Cardiac muscle cell (in vitro differentiated cells and primary cell): ENCODE measurements at regions not wholly inside any gene's neighbourhood (a gene's known extent, or its start where the extent isn't known, plus 50 kb on each side); places are given as distances from the start of the nearest gene placed in this dataset.

Experiments used
- DNase-seq, 2 donors: peaks; one replicate each; pipeline versions ENCODE4 v3.0.0 to v3.0.0-alpha.2; 2010 to 2017; ENCODE audit warnings: low read depth in 1 of 2, low spot score in 1 of 2
- H3K27ac ChIP-seq: fragments of 200-600 bp; sonication (generic); 2 replicates; pipeline ENCODE4 v1.5.1; 2016
- H3K27me3 ChIP-seq: fragments of 200-600 bp; sonication (generic); 2 replicates; pipeline ENCODE4 v1.6.0; 2016; ENCODE audit warnings: control low read depth
- H3K36me3 ChIP-seq: fragments of 200-600 bp; sonication (generic); 2 replicates; pipeline ENCODE4 v1.5.1; 2016; ENCODE audit warnings: control low read depth
- H3K4me1 ChIP-seq: fragments of 200-600 bp; sonication (generic); 2 replicates; pipeline ENCODE4 v1.8.1; 2017; ENCODE audit warnings: low read depth, mild to moderate bottlenecking, mixed run types
- H3K4me3 ChIP-seq: fragments of 200-600 bp; sonication (generic); 2 replicates; pipeline ENCODE4 v1.5.1; 2016; ENCODE audit warnings: mild to moderate bottlenecking
- H3K9me3 ChIP-seq: fragments of 200-600 bp; sonication (generic); 2 replicates; pipeline ENCODE4 v1.5.1; 2017; ENCODE audit warnings: low read depth, mild to moderate bottlenecking, control low read depth
- TF ChIP-seq, protein P1 (sequence below): IDR thresholded peaks from 2 replicates; pipeline ENCODE4 v1.5.1; 2012; ENCODE audit warnings: low read depth, mild to moderate bottlenecking, low read length

DNA sequence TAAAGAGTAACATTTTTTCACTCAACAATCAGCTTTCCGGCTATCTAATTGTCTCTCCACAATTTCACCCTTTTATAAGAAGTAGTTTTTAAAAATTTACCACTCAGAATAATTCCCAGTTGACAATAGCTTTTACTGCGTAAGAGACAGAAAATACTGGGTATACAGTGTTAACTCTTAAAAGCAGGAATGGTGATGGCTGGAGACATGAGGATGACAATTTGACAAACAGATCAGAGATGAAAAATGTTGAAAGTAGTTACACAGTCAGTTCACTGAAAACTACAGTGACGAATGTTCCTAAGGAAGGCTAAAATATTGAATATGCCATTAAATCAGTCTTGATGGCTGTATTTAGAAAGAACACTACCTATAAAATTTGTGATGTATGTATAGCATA is 1146.8 kb upstream of the B3GALT2 start:
- Histone ChIP-seq H3K9me3 (no peaks in the 10 kb centered on the region), H3K27me3 (no peaks in the 10 kb centered on the region), H3K36me3 (no peaks in the 10 kb centered on the region), H3K27ac (no peak overlapping the region), H3K4me1 (no peaks in the 10 kb centered on the region), H3K4me3 (no peak overlapping the region)
- no peak for DNase-seq
- TF ChIP-seq, protein P1, sequence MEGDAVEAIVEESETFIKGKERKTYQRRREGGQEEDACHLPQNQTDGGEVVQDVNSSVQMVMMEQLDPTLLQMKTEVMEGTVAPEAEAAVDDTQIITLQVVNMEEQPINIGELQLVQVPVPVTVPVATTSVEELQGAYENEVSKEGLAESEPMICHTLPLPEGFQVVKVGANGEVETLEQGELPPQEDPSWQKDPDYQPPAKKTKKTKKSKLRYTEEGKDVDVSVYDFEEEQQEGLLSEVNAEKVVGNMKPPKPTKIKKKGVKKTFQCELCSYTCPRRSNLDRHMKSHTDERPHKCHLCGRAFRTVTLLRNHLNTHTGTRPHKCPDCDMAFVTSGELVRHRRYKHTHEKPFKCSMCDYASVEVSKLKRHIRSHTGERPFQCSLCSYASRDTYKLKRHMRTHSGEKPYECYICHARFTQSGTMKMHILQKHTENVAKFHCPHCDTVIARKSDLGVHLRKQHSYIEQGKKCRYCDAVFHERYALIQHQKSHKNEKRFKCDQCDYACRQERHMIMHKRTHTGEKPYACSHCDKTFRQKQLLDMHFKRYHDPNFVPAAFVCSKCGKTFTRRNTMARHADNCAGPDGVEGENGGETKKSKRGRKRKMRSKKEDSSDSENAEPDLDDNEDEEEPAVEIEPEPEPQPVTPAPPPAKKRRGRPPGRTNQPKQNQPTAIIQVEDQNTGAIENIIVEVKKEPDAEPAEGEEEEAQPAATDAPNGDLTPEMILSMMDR: no peak

DNA sequence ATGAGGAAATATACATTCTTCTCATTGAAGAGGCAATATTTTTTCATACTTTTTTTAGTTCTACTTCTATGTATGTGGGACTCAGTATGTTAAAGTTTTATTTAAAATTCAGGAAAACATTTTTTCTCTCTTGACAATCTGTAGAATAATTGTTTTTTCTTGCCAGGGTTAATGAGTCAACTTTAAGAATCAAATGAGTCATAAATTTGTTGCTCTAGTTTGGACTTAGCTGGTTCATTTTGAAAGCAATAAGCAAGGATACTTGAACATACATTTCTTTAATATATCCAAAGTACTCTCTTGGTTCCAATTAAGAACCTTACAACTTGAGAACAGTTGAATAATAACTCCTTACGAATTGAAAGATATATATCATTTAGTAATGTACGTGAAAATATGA is 1145.3 kb upstream of the B3GALT2 start:
- no peak overlapping the region for H3K27ac ChIP-seq
- H3K4me1 ChIP-seq: no peaks in the 10 kb centered on the region
- TF ChIP-seq, protein P1: no peak
- H3K36me3 ChIP-seq: no peaks in the 10 kb centered on the region
- H3K4me3 ChIP-seq: no peak overlapping the region
- no peak for DNase-seq
- no peaks in the 10 kb centered on the region for H3K27me3 ChIP-seq
- no peaks in the 10 kb centered on the region for H3K9me3 ChIP-seq

DNA sequence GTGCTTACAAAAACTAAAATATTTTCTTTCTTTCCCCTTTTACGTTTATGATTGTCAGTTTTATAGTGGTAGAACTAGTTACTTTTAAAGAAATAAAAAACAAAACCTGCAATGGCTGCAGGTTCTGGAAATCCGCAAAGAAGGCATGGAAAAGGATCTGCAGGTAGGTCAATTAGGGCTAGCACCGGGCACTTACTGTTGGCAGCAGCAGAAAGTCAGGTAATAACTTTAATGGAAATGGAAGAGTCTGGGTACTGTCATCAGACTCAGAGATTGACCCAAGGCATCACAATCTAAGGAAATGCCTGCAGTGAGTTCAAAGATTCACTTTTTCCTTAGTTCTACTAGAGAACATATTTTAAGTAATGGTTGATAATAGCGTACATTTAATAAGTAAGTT is 1136.3 kb upstream of the B3GALT2 start:
- H3K9me3 ChIP-seq: no peaks in the 10 kb centered on the region
- H3K27ac ChIP-seq: no peak overlapping the region
- H3K4me1 ChIP-seq: no peaks in the 10 kb centered on the region
- TF ChIP-seq, protein P1: no peak
- no peak overlapping the region for H3K4me3 ChIP-seq
- no peaks in the 10 kb centered on the region for H3K27me3 ChIP-seq
- H3K36me3 ChIP-seq: no peaks in the 10 kb centered on the region
- DNase-seq: no peak

DNA sequence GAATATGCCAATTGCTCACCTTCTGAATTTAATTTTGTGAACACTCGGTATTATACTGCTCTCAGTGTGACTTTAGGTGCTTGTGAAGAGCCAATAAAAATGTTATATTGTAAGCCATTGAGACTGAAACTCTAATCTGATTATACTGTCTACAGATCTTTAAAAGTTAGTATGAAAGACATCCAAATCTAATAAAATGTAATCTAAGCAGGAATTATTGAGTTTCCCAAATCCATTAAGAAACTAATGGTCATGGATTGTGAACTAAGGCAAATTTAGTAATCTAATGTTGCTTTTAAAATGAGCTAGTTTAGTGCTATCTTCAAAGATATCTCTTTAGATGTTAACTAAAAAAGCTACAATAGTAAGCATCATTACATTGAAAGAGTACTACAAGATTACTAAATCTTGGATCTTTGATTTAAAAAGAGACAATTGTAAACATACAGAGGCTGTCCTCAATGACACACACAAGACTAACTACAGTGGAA is 1132.4 kb upstream of the B3GALT2 start:
- H3K27ac ChIP-seq: no peak overlapping the region
- no peaks in the 10 kb centered on the region for H3K9me3 ChIP-seq
- TF ChIP-seq, protein P1: no peak
- H3K36me3 ChIP-seq: no peaks in the 10 kb centered on the region
- no peaks in the 10 kb centered on the region for H3K4me1 ChIP-seq
- no peak for DNase-seq
- H3K4me3 ChIP-seq: no peak overlapping the region
- H3K27me3 ChIP-seq: no peaks in the 10 kb centered on the region

DNA sequence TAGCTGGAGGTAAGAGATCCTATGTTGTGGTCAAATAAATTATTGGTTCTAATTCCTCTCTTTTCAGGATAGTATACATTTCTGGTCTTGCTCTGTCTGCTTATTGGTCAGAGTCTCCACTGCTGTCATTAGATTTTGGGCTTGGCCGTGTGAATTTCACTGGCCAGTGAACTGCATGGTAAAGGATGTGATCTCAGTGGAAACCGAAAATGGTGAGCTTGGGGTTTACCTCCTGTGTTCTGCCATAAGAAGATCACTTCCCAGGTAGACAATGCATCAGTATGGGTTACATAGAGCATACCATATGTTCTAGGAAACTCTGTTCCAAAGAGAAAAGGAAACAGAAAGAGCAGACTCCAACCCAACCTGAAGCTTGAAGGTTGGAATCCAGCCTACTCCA is 1123.3 kb upstream of the B3GALT2 start:
- TF ChIP-seq, protein P1: no peak
- DNase-seq: no peak
- Histone ChIP-seq H3K4me1 (no peaks in the 10 kb centered on the region), H3K9me3 (peaks cover 2% of the 10 kb centered on the region), H3K27ac (no peak overlapping the region), H3K27me3 (no peaks in the 10 kb centered on the region), H3K4me3 (no peak overlapping the region), H3K36me3 (no peaks in the 10 kb centered on the region)

DNA sequence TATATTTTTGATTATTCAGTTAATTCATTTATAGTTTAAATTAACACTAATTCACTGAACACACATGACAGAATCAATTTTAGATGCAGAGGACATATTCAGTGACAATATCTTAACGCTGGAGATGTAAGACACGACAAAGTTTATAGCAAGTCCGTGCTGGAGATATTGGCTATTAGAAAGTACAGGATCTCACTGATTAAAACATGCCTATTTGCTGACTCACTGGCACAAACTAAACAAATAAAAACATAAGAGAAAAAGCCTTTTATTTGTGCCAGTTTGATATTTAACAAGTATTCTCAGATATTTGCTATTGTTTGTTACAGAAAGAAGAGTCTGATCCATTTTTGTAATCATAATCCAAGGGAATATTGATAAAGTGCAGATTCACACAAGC is 1122.9 kb upstream of the B3GALT2 start:
- Histone ChIP-seq H3K27ac (no peak overlapping the region), H3K4me1 (no peaks in the 10 kb centered on the region), H3K27me3 (no peaks in the 10 kb centered on the region), H3K9me3 (peaks cover 2% of the 10 kb centered on the region), H3K4me3 (no peak overlapping the region), H3K36me3 (no peaks in the 10 kb centered on the region)
- TF ChIP-seq, protein P1: no peak
- no peak for DNase-seq
